ENCODE measurements at regions not wholly inside any gene's neighbourhood (a gene's known extent, or its start where the extent isn't known, plus 50 kb on each side); places are given as distances from the start of the nearest gene placed in this dataset.

- no peak for TF ChIP-seq CTCF (conservative IDR thresholded peaks at IDR 0.05 in 1 of 2, IDR thresholded peaks at IDR 0.05 in 1 of 2; ENCODE audit: extremely low read depth in 1 of 2, insufficient read depth in 1 of 2, low read depth in 1 of 2, low read length in 2 of 2)
- no peak for TF ChIP-seq EZH2 (IDR thresholded peaks at IDR 0.05; ENCODE audit: borderline replicate concordance, low read length)
Observed at GRCh38 chr2:6342273-6342920, 523.3 kb downstream of the CMPK2 start.
